HL-60 (cell line): ENCODE measurements at regions not wholly inside any gene's neighbourhood (a gene's known extent, or its start where the extent isn't known, plus 50 kb on each side); places are given as distances from the start of the nearest gene placed in this dataset.

ENCODE experiments used
- DNase-seq, 2 experiments: peaks; one replicate each; pipeline ENCODE4 v3.0.0-alpha.2; 2010 to 2020; ENCODE audit warnings: low read depth in 1 of 2, low spot score in 1 of 2
- H3K27ac ChIP-seq: fragments of 250-450 bp; sonication (Bioruptor Pico); replicated peaks from 2 replicates; pipeline ENCODE4 v1.5.1; 2020; ENCODE audit warnings: mild to moderate bottlenecking, moderate library complexity
- H3K27me3 ChIP-seq: fragments of 250-450 bp; sonication (Bioruptor Pico); 2 replicates; pipeline ENCODE4 v1.5.1; 2021; ENCODE audit warnings: mild to moderate bottlenecking, moderate library complexity; ENCODE audit not compliant: insufficient read depth, poor library complexity, severe bottlenecking
- H3K4me3 ChIP-seq: replicated peaks from 2 replicates; pipeline ENCODE4 v1.5.1; 2011; ENCODE audit warnings: mild to moderate bottlenecking, control low read depth, low read length; ENCODE audit not compliant: insufficient read depth
- GABPA ChIP-seq: IDR thresholded peaks from 2 replicates; pipeline ENCODE4 v1.6.1; 2012; ENCODE audit warnings: low read depth
- POLR2AphosphoS5 ChIP-seq: IDR thresholded peaks from 2 replicates; pipeline ENCODE4 v1.6.1; 2012; ENCODE audit warnings: low read depth
- SPI1 ChIP-seq: IDR thresholded peaks from 2 replicates; pipeline ENCODE4 v1.6.1; 2012; ENCODE audit warnings: low read depth, mild to moderate bottlenecking, borderline replicate concordance
- TF ChIP-seq, protein P1 (sequence below): IDR thresholded peaks from one replicate; pipeline ENCODE4 v1.5.1; 2011; ENCODE audit warnings: low read length, control low read depth, inconsistent platforms; ENCODE audit not compliant: insufficient read depth
- TF ChIP-seq, protein P2 (sequence below): IDR thresholded peaks from 2 replicates; pipeline ENCODE4 v1.6.1; 2012; ENCODE audit warnings: low read depth; ENCODE audit not compliant: insufficient replicate concordance

DNA sequence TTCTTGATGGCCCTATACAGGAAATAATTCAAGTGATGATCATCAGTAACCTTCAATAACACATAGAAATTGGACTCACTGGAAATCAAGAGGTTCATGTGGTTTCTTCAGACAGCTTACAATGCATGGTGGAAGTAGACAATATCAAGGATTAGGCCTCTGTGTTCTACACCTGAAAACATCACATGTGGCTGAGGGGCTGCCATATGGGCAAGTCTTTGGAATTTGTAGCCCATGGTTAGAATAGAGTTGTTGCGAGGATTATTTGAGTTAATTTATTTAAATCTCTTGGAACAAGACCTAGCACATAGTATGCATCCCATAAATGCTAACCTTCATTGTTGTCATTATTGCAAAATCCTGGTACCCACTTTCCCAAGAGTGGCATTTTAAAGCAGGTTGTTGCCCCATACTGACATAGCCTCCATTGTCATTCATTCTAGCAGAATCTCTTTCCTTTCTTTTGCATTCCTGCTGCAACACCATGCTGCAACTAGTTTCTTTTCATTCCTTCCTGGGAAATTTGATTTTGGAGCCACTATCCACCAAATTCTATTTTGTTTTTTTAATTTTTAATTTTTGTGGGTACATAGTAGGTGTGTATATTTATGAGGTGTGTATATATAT, 352.7 kb upstream of the NAV3 start:
- Histone ChIP-seq H3K4me3 (no peak overlapping the region), H3K27me3 (peaks cover 3% of the 10 kb centered on the region), H3K27ac (no peak overlapping the region)
- DNase-seq = no peak
- TF ChIP-seq, protein P1, sequence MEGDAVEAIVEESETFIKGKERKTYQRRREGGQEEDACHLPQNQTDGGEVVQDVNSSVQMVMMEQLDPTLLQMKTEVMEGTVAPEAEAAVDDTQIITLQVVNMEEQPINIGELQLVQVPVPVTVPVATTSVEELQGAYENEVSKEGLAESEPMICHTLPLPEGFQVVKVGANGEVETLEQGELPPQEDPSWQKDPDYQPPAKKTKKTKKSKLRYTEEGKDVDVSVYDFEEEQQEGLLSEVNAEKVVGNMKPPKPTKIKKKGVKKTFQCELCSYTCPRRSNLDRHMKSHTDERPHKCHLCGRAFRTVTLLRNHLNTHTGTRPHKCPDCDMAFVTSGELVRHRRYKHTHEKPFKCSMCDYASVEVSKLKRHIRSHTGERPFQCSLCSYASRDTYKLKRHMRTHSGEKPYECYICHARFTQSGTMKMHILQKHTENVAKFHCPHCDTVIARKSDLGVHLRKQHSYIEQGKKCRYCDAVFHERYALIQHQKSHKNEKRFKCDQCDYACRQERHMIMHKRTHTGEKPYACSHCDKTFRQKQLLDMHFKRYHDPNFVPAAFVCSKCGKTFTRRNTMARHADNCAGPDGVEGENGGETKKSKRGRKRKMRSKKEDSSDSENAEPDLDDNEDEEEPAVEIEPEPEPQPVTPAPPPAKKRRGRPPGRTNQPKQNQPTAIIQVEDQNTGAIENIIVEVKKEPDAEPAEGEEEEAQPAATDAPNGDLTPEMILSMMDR = no peak
- TF ChIP-seq POLR2AphosphoS5 = no peak
- TF ChIP-seq, protein P2, sequence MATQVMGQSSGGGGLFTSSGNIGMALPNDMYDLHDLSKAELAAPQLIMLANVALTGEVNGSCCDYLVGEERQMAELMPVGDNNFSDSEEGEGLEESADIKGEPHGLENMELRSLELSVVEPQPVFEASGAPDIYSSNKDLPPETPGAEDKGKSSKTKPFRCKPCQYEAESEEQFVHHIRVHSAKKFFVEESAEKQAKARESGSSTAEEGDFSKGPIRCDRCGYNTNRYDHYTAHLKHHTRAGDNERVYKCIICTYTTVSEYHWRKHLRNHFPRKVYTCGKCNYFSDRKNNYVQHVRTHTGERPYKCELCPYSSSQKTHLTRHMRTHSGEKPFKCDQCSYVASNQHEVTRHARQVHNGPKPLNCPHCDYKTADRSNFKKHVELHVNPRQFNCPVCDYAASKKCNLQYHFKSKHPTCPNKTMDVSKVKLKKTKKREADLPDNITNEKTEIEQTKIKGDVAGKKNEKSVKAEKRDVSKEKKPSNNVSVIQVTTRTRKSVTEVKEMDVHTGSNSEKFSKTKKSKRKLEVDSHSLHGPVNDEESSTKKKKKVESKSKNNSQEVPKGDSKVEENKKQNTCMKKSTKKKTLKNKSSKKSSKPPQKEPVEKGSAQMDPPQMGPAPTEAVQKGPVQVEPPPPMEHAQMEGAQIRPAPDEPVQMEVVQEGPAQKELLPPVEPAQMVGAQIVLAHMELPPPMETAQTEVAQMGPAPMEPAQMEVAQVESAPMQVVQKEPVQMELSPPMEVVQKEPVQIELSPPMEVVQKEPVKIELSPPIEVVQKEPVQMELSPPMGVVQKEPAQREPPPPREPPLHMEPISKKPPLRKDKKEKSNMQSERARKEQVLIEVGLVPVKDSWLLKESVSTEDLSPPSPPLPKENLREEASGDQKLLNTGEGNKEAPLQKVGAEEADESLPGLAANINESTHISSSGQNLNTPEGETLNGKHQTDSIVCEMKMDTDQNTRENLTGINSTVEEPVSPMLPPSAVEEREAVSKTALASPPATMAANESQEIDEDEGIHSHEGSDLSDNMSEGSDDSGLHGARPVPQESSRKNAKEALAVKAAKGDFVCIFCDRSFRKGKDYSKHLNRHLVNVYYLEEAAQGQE = no peak
- TF ChIP-seq GABPA = no peak
- TF ChIP-seq SPI1 = no peak

DNA sequence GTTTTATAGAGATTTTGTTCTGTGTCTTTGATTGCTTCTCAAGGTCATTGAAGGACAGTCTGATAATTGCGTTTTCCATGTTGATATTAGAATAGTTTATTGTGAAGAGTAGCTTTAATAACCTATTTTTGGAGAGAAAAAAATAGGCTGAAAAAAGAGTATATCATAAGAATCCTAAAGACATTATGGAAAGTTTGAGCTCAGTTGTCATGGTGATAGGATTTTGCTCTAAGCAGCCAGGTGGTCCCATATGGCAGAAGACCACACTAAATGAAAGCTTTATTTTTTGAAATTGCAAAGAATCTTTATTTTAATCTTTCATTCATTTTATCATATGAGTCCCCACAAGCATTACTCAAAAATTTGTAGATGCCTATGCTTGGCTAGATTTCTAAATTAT, 358.9 kb upstream of the NAV3 start:
- Histone ChIP-seq H3K4me3 (no peak overlapping the region), H3K27me3 (no peaks in the 10 kb centered on the region), H3K27ac (no peak overlapping the region)
- DNase-seq = no peak
- TF ChIP-seq GABPA = no peak
- TF ChIP-seq POLR2AphosphoS5 = no peak
- TF ChIP-seq SPI1 = no peak
- TF ChIP-seq, protein P2 = no peak
- TF ChIP-seq, protein P1 = no peak

DNA sequence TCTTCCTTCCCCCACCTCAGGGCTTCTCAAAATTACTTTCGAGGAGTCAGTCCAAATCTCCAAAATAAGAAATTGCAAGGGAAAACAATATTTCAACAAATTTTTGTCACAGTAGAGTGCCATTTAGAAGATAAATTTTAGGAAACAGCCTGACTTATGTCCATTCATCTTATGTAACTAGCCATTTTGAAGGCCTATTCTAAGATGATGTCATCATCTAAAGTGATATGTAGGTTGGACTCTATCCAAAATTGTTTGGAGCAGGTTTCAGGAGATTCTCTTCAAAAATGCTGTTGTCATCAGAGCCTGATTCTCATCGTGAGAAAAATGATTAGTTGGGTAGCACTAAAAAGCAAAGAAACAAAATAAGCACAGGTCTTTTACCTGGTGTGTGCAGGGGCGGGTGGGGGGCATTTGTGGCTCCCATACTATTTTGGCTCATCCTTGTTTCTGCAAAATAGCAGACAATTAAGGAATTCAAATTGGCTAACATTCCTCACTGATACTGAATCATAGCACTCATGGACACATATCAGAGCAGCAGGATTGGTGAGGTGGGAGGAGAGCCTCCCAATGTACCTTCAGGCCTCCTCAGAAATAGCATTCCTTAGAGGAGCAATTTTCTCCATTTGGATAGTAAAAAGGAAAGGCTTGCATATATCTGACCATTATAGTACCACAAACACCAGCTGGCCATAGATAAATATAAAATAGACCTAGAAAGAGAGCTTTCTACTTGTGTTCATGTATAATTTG, 360.9 kb upstream of the NAV3 start:
- H3K27me3 ChIP-seq = no peaks in the 10 kb centered on the region
- no peak for DNase-seq
- no peak overlapping the region for H3K4me3 ChIP-seq
- TF ChIP-seq, protein P1 = no peak
- TF ChIP-seq, protein P2 = no peak
- TF ChIP-seq GABPA (no peak), SPI1 (no peak), POLR2AphosphoS5 (no peak)
- no peak overlapping the region for H3K27ac ChIP-seq
